H7 (cell line): ENCODE measurements at regions not wholly inside any gene's neighbourhood (a gene's known extent, or its start where the extent isn't known, plus 50 kb on each side); places are given as distances from the start of the nearest gene placed in this dataset.

ENCODE experiments used
- DNase-seq: peaks from one replicate; pipeline ENCODE4 v3.0.0; 2012
- H3K27me3 ChIP-seq: 2 replicates; pipeline ENCODE4 v1.6.0; 2011; ENCODE audit warnings: mild to moderate bottlenecking, low read length; ENCODE audit not compliant: control insufficient read depth, insufficient read depth
- H3K36me3 ChIP-seq: replicated peaks from 2 replicates; pipeline ENCODE4 v1.5.1; 2011; ENCODE audit warnings: low read length; ENCODE audit not compliant: control insufficient read depth, insufficient read depth
- H3K4me3 ChIP-seq: 2 replicates; pipeline ENCODE4 v1.5.1; 2011; ENCODE audit warnings: low read depth, mild to moderate bottlenecking, control low read depth, low read length, moderate library complexity; ENCODE audit not compliant: insufficient read depth

DNA sequence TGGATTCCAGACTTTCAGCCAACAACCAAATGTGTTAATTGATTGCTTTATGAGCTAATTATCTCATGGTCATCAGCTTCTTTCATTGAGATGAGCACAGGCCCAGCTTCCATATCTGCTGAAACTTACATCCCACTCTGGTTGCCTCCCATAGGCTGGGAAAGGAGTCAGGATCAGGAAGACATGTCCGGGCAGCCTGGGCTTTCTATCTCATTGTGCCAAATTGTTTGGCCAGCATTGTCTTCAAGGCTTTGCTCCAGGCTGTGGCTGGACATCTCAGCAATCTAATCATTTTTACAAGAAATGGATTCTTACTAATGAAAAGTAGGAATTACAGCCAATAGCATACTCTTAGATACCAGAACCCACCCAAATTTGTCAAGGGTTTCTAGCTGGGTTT is 295.2 kb downstream of the CXCL12 start:
- H3K36me3 ChIP-seq: no peaks in the 10 kb centered on the region
- no peaks in the 10 kb centered on the region for H3K27me3 ChIP-seq
- no peak overlapping the region for H3K4me3 ChIP-seq
- DNase-seq: no peak

DNA sequence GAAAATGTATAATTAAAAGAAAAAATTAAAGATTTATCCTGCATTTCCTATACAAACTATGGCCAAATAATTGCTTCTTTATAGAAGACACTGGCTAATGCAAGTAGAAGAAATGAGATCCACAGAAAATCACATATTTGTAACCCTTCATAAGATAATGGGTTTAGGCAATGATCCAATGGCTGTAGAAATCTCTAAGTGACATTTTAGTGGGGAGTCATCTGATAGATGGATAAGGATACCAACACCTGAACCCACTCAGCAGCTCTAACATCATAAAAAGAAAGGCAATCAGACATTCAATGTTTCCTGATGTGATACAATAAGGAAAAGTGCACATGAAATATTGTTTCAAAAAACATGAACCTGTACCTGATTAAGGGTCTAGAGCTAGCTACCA is 297.5 kb downstream of the CXCL12 start:
- no peak overlapping the region for H3K4me3 ChIP-seq
- no peak for DNase-seq
- H3K36me3 ChIP-seq: no peaks in the 10 kb centered on the region
- no peaks in the 10 kb centered on the region for H3K27me3 ChIP-seq

DNA sequence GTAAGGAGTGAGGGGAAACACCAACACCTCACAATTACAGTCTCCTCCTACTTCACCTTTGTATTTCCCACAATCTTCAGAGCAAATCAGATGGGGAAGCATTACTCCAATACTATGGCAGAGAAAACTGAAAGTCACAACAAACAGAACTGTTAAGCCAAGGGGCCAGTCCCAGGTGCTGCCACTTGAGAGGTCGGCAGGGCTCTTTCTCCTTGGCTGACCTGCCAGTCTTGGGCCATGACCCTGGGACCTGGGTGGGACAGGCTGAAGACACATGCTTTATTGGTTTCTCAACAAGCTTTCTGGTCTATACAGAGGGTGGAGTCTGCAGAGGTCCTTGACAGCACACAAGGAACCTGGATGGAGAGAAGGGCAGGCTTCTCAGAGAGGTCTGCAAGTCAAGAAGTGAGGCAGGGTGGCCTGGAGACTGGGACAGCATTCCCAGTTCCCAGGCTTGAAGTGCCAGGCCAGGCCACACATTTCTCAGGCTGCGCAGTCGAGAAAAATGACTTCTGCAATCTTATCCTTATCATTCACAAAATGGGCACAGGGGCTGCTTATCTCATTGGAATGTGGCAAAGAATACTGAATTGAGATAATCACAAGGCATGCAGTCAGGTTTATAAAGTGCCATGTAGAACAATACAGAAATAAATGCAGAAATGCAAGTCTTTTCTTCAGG is 301.0 kb downstream of the CXCL12 start:
- no peak overlapping the region for H3K4me3 ChIP-seq
- no peaks in the 10 kb centered on the region for H3K27me3 ChIP-seq
- H3K36me3 ChIP-seq: no peaks in the 10 kb centered on the region
- no peak for DNase-seq

DNA sequence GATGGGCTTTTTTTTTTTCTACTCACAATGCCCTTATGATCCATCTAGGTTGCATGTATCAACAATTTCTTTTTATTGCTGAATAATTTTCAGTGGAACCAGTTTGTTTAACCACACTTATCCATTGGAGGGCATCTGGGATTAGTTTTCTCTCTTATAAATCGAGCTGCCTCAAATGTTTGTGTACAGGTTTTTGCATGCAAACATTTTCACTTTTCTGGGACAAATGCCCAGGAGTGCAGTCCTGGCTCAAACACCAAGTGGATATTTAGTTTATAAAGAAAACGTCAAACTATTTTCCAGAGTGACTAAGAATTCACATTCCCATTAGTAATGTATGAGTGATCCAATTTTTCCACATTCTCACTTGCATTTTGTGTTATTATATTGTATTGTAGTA is 313.4 kb downstream of the CXCL12 start:
- H3K36me3 ChIP-seq: no peaks in the 10 kb centered on the region
- DNase-seq: no peak

DNA sequence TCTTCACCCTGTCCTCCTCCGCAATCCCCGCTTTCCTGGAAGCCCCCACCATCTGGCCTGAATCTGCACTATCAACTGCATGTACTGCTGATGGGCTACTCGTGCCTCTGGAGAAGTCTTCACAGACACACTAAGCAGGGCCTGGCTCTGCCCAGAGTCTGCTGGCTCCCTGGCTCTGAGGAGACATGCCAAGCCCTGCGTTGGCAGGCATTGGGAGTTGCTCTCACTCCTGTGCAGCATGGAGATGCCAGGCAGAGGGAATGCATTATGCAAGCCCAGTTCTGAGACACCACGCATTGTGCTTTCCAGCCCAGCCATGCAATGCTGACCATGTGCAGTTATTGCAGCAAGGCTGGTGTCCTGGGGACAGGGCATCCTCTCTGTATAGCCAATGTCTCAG is 314.6 kb downstream of the CXCL12 start:
- Histone ChIP-seq H3K4me3 (no peak overlapping the region), H3K36me3 (no peaks in the 10 kb centered on the region), H3K27me3 (no peaks in the 10 kb centered on the region)
- no peak for DNase-seq

More for the DNA sequence above, 313.4 kb downstream of the CXCL12 start:
- H3K27me3 ChIP-seq: no peaks in the 10 kb centered on the region
- H3K4me3 ChIP-seq: no peak overlapping the region

GRCh38 chr10:44069573-44069972 is 315.3 kb downstream of the CXCL12 start:
- DNase-seq: no peak
- H3K4me3 ChIP-seq: no peak overlapping the region
- no peaks in the 10 kb centered on the region for H3K36me3 ChIP-seq
- H3K27me3 ChIP-seq: no peaks in the 10 kb centered on the region

DNA sequence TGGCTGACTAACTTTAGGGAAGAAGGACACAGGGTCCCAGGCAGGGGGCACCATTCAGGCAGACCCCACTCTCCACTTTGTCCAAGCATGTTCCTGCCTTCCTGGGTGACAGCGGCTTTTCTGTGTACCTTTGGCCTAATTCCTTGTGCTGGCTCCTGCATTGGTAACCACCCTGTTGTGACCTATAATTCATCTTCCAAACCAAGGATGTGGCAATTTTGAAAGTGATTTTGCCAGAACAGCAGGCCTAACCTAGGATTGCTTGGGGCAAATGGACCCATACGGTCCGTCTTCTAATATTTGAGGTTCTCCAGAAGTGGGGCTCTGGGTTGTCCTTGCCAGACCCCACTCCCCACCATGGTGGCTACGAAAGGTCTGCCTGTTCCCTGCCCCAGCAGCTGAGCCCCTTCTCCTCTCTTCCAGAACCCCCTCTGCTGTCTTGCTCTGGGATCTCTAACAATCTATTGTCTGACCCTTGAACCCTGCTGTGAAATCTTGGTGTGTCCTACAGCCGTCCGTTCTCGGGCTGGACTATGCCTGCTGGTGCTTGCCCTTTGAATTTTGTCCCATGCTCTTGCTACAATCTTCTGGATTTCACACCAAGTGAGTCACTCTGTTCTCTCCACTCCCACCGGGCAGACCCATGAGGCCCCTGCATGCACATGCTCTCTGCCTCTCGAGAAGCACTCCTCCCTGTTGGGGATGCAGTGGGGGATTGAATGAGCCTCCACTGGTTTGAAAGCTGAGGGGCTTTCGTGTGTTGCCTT is 316.0 kb downstream of the CXCL12 start:
- no peaks in the 10 kb centered on the region for H3K36me3 ChIP-seq
- no peaks in the 10 kb centered on the region for H3K27me3 ChIP-seq
- no peak for DNase-seq
- H3K4me3 ChIP-seq: no peak overlapping the region

DNA sequence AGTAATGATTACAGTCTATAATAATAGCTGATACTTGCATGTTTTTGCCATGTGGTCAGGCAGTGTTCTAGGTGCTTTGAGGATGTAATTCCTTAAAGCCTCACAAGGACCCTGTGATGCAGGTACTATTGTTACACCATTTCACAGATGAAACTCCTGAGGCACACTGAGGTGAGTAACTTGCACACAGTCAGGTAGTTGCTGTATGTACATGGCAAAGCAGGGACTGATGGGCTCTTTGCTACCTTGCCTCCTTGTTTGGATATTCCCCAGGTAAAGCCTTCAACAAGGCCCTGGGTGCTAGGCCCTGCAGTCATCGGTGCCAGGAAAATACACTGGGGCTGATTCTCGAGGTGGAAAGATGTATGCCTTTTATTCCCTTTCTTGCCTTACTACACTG is 317.5 kb downstream of the CXCL12 start:
- H3K4me3 ChIP-seq: no peak overlapping the region
- H3K36me3 ChIP-seq: no peaks in the 10 kb centered on the region
- H3K27me3 ChIP-seq: no peaks in the 10 kb centered on the region
- DNase-seq: no peak

- Histone ChIP-seq H3K4me3 (no peak overlapping the region), H3K27me3 (no peaks in the 10 kb centered on the region), H3K36me3 (no peaks in the 10 kb centered on the region)
- no peak for DNase-seq
Observed at GRCh38 chr10:44066527-44067255, 318.2 kb downstream of the CXCL12 start.

DNA sequence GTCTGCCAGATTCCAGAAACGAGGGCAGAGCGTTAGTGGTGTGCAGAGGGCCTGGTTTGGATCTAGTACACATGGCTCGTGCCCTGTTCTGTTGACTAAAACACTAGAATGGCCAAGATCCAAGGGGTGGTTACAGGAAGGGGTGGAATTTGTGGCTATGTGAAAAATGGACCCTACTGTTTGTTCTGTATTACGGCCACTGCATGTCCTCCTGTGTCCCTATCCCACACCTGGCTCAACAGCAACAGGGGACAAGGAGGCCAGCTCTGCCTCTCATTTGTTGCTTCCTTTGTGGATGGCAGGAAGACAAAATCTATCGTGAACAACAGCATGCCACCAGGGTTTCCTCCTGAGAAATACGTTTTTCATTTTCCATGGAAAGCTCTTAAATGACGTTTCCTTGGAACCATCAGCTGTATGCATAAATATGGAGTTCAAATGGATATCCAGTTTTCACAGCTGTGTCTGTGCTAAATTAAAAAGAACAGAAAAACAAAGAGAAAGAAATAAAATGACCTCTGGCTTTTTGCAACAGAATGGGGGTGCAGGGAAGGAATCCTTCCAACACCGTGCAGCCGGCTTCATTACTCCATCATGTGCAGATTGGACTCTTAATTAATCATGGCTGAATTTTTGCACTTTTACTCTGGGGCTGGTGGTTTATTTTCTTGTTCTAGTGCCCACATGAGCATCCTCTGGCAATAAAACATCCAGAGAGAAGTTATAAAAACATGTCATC is 318.9 kb downstream of the CXCL12 start:
- H3K4me3 ChIP-seq: no peak overlapping the region
- H3K36me3 ChIP-seq: no peaks in the 10 kb centered on the region
- no peaks in the 10 kb centered on the region for H3K27me3 ChIP-seq
- no peak for DNase-seq

DNA sequence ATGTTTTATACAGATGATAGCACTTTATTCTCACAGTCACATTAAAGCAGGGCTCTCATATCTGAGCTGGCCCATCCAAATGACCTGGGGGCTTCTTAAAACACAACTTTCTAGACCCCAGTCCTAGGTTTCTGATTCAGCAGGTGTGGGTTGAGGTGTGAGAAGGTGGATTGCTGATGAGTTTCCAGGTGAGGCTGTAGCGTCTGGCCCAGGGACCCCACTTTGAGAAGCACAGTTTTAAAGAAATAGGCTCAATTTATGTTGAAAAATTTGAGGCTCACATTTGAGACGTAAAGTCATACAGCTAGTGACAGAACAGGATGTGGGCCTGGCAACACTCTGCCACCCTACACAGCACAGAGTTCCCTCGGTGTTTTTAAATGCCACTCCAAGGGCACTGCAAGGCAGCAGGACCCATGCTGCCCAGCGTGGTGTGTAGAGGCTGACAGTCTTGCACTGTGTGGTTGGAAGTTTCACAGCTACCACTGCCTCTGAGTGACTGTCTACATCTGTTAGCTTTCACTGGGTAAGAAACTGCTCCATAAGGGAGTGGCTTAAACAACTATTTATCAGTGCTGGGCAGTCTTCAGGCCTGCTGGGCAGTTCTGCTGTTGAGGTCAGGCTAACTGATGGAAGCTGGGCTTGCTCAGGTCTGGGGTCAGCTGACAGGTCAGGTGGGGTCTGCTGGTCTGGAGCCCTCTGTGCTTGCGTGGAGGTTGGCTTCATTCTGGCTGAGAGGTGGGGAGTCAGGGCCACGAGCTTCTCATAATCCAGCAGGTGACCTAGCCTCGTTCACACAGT is 319.7 kb downstream of the CXCL12 start:
- Histone ChIP-seq H3K36me3 (no peaks in the 10 kb centered on the region), H3K27me3 (no peaks in the 10 kb centered on the region), H3K4me3 (no peak overlapping the region)
- DNase-seq: no peak

- no peak for DNase-seq
- H3K36me3 ChIP-seq: no peaks in the 10 kb centered on the region
- no peak overlapping the region for H3K4me3 ChIP-seq
- no peaks in the 10 kb centered on the region for H3K27me3 ChIP-seq
Observed at GRCh38 chr10:44064317-44064716, 320.6 kb downstream of the CXCL12 start.

DNA sequence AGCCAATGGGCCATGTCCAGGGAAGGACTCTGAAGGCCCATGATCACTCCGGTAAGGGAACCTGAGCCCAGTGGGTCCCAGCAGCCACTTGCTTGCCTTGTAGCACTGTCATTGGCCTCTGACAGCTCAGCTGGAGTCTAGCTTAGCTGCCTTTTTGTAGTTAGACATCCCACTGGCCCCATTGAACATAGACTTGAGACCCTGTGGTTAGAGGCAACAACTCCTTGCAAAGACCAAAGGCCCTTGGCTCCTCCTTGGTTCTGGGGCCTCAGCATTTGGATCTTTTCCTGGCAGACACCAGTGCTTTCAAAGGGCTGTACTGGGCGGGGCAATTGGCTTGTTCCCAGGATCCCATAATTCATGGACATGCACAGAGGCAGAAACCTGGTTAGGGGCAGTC is 321.2 kb downstream of the CXCL12 start:
- DNase-seq: no peak
- Histone ChIP-seq H3K27me3 (no peaks in the 10 kb centered on the region), H3K36me3 (no peaks in the 10 kb centered on the region), H3K4me3 (no peak overlapping the region)

GRCh38 chr10:44060719-44061118 is 324.2 kb downstream of the CXCL12 start:
- no peak overlapping the region for H3K4me3 ChIP-seq
- H3K27me3 ChIP-seq: no peaks in the 10 kb centered on the region
- H3K36me3 ChIP-seq: no peaks in the 10 kb centered on the region
- no peak for DNase-seq
